ENCODE measurements at regions not wholly inside any gene's neighbourhood (a gene's known extent, or its start where the extent isn't known, plus 50 kb on each side); places are given as distances from the start of the nearest gene placed in this dataset.

- TF ChIP-seq CTCF (conservative IDR thresholded peaks at IDR 0.05; ENCODE audit: low read length), result no peak
- TF ChIP-seq EZH2phosphoT487 (IDR thresholded peaks at IDR 0.05; ENCODE audit: borderline replicate concordance), result no peak
These were observed 93.3 kb upstream of the CCDC54 start for GRCh38 chr3:107283948-107284347.
